PFSK-1 (cell line): ENCODE measurements at regions not wholly inside any gene's neighbourhood (a gene's known extent, or its start where the extent isn't known, plus 50 kb on each side); places are given as distances from the start of the nearest gene placed in this dataset.

Source experiments
- FOXP2 ChIP-seq: optimal IDR thresholded peaks from 2 replicates; pipeline ENCODE3; 2011; ENCODE audit warnings: borderline replicate concordance, control low read depth, inconsistent platforms; ENCODE audit not compliant: insufficient read depth; ENCODE audit errors: extremely low read length, extremely low read depth
- POLR2AphosphoS5 ChIP-seq: IDR thresholded peaks from 2 replicates; pipeline ENCODE4 v1.6.1; 2012; ENCODE audit warnings: low read depth, mild to moderate bottlenecking, control low read depth, low read length, moderate library complexity
- REST ChIP-seq, 2 experiments: IDR thresholded peaks; 2 replicates each; pipeline versions ENCODE4 v1.6.1 to v1.8.0; 2011 to 2012; ENCODE audit warnings: low read depth in 2 of 2, low read length in 2 of 2, control low read depth in 1 of 2, inconsistent platforms in 1 of 2, mild to moderate bottlenecking in 1 of 2, moderate library complexity in 1 of 2; ENCODE audit not compliant: insufficient read depth in 1 of 2
- SIN3A ChIP-seq: IDR thresholded peaks from 2 replicates; pipeline ENCODE4 v1.6.1; 2012; ENCODE audit warnings: mild to moderate bottlenecking, low read length, moderate library complexity, borderline replicate concordance; ENCODE audit not compliant: insufficient read depth
- TAF1 ChIP-seq: IDR thresholded peaks from 2 replicates; pipeline ENCODE4 v1.6.1; 2012; ENCODE audit warnings: low read length, control low read depth, borderline replicate concordance; ENCODE audit not compliant: insufficient read depth

- TF ChIP-seq REST (IDR thresholded peaks at IDR 0.05; ENCODE audit: insufficient read depth in 1 of 2, low read depth in 2 of 2, low read length in 2 of 2): no peak
- no peak for TF ChIP-seq TAF1
- no peak for TF ChIP-seq POLR2AphosphoS5
- TF ChIP-seq SIN3A: no peak
- no peak for TF ChIP-seq FOXP2
Observed at GRCh38 chr13:50170447-50171037, 155.3 kb downstream of the KCNRG start.
